ENCODE measurements at regions not wholly inside any gene's neighbourhood (a gene's known extent, or its start where the extent isn't known, plus 50 kb on each side); places are given as distances from the start of the nearest gene placed in this dataset.

DNA sequence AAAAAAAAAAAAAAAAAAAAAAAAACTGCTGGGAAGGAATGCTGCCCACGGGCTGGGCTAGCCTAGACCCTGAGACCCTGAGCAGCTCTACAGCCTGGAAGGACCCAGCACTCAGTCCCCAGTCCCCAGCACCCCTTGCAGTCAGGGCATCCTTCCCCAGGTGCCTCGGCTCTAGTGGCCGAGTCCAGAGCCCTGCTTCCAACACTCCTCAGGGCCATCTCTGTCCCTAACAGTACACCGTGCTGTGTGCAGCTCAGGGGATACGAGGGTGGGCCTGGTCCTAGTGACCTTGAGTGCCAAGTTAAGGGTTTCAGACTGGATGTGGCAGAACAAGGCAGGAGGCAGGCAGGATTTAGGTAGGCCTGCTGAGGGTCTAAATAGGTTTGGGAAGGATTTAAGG lies 50.2 kb upstream of the LRP8 start:
- no peak for DNase-seq (ENCODE audit: low spot score)

DNA sequence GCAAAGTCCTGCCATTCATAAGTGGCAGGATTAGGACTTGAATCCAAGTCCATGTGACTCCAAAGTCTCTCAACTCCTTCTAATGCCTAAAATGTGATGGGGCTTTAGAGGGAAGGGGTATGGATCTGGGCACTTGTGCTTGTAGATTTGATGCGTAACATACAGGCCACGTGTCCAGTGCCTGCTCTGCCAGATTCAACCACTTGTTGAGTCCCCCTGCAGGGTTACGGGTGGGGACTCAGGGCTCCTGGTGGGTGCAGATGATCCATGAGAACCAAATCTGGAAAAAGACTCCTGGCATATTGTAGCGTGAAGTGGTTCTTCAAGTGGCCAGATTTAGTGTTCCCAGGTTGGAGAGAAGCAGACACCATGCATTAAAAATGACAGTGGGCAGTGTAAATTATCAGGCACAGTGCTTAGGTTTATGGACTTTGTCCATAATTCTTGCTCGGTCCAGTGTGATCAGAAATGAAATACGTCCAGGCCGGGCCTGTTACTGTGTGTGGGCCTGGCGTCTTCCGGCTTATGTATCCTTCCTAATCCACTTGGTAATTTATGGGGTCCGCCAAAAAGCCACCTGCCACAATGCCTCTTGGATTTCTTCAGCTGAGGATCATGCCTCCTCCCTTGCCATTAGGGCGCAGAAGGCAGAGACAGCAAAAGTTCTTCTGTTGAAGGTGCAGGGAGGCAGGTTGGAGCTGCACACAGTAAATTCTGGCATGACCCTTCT lies 51.2 kb upstream of the LRP8 start:
- no peak for DNase-seq (ENCODE audit: low spot score)

GRCh38 chr1:53379662-53380002 lies 51.8 kb upstream of the LRP8 start:
- DNase-seq (ENCODE audit: low spot score) = no peak

DNA sequence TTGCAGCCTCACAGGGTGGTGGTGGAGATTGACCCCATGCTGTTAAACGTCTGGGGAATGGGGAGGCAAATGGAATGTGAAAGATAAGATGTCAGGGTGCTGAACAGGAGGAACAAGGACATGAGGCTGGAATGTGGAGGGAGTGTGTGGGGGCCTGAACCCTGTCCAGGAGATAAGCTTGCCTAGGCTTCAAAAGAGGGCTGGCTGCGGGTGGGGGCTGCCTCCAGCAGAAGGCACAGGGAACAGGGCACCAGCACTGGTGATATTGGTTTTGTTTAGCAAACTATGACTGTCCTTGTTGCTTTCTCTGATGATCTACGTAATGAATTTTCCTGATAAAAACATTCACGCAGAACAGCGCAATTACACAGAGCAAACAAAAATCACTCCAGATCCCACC lies 52.4 kb upstream of the LRP8 start:
- DNase-seq (ENCODE audit: low spot score) = no peak

GRCh38 chr1:53381790-53382401 lies 54.0 kb upstream of the LRP8 start:
- DNase-seq (ENCODE audit: low spot score) = no peak

DNA sequence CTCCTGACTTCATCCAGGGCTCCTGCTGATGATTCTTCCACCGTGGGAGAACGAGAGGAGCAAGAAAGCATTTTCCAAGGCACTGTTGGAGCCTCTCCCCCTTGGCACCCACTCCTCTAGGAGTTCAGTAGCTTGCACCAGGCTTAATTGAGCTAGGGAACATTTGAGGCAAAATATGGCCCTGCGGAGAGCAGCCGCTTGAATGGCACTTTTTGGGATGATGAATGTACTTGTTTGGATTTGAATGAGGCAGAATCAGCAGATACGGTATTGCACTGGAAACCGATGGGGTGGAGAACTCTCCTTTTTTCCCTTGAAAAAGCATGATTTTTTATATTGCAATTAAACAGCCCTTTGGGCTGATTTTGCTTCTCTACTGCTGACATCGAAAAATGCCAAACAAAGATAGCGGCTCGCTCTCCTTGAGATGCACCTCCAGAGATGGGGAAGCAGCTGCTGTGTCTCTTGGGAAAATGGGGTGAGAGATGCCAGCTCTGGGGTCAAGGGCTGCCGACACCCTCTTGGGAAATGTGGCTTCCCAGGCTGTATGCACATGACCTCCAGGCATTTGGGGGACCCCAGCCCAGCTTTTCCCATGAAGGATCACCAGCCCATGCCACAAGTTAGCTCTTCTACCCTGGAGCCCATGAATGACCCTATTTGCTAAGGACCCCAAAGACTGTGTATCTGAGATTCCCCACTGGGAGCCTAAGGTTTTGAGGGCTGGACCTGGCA lies 55.4 kb upstream of the LRP8 start:
- DNase-seq (ENCODE audit: low spot score) = no peak

- no peak for DNase-seq (ENCODE audit: low spot score)
Observed at GRCh38 chr1:53384796-53385195, 56.9 kb upstream of the LRP8 start.

GRCh38 chr1:53385276-53386225 lies 57.7 kb upstream of the LRP8 start:
- DNase-seq (ENCODE audit: low spot score) = no peak

GRCh38 chr1:53388963-53389362 lies 61.1 kb upstream of the LRP8 start:
- DNase-seq (ENCODE audit: low spot score) = no peak

- no peak for DNase-seq (ENCODE audit: low spot score)
Observed at GRCh38 chr1:53390261-53390660, 62.4 kb upstream of the LRP8 start.

- no peak for DNase-seq (ENCODE audit: low spot score)
Observed at GRCh38 chr1:53390736-53391135, 62.9 kb upstream of the LRP8 start.

DNA sequence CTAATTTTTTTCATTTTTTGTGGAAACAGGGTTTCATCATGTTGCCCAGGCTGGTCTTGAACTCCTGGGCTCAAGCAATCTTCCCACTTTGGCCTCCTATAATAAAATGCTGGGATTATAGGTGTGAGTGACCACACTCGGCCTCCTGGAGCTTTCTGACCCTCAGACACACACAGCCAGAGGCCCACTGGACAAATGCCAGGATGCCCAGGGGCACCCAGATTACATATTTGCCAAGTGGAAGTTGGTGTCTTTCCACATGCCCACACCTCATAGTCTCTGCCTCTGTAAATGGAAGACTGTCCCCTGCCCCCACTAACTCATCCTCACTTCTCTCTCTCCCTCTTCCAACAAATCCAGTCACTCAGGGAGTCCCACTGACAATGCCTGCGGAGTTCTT lies 63.4 kb upstream of the LRP8 start:
- no peak for DNase-seq (ENCODE audit: low spot score)

DNA sequence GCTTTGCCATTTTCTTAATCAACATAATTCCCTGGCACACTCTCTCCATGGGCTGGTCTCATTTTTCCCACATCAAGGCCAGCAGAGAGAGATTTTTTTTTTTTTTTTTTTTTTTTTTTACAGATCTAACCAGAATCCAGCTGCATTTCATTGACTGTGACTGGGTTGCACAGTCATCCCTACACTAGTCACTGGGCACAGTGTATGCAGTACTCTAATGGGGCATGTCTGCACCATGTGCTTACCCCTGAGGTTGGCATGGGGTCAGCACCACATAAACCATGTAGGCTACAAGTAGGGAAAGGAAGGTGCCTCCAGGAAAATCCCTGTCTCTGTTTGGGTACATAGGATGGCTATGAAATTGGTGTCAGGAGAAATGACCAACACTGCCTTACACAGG lies 64.1 kb upstream of the LRP8 start:
- no peak for DNase-seq (ENCODE audit: low spot score)

DNA sequence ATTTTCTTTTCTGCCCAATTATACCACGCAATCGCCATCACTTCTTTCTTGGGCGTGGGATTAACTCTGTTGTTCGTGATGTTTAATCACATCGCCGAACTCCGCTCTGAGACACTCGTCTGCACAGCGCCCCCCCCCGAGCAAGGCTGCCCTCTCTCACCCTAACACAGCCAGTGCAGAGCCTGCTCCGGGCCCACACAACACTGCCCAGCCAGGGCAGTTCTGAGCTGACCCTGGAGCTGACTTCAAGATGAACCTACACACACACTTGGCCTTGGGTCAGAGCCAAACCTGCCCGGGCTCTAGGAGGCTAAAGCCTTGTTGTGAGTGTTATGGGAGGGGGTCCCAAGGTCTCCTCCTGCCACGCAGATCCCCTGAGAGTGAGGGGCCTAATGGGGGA lies 64.6 kb upstream of the LRP8 start:
- no peak for DNase-seq (ENCODE audit: low spot score)

- peak; percentile 64 for DNase-seq (ENCODE audit: low spot score)
Observed at GRCh38 chr1:53393325-53393792, 65.5 kb upstream of the LRP8 start.

- no peak for DNase-seq (ENCODE audit: low spot score)
Observed at GRCh38 chr1:53394306-53394705, 64.9 kb upstream of the DMRTB1 start.

GRCh38 chr1:53395671-53396215 lies 63.5 kb upstream of the DMRTB1 start:
- DNase-seq (ENCODE audit: low spot score) = no peak

DNA sequence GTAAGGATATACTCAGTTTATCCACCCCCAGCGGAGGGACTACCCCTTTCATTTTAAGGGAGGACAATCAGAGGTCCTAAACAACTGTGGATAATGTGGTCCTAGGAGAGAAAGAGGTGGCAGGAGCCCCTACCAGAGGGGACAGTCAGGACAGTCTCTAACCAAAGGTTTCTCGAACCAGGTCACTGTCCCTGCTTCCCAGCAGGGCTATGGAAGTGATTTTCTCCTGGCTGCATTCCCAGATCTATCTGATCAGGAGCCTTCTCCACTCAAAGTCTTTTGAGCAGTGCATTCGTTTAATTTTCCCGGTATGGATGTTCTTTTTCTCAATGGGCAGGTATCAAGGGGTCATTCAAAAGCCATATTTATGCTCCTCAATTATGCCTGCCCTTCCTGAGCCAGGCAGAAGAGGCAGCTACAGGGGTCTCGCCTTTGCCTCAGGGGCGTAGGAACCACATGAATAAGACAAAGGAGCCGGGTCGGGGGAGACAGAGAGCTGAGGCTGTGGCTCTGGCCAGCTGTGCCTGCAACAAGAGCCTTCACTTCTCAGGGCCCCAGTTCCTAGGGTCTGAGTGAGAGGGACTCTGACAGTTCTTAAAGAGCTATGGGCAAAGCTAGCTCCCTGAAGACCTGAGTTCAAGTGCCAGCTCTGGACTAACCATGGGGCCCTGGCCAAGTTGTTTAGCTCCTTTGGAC lies 62.5 kb upstream of the DMRTB1 start:
- DNase-seq (ENCODE audit: low spot score) = no peak

- no peak for DNase-seq (ENCODE audit: low spot score)
Observed at GRCh38 chr1:53398091-53398490, 61.1 kb upstream of the DMRTB1 start.

- DNase-seq (ENCODE audit: low spot score) = no peak
Observed at GRCh38 chr1:53398576-53399365, 60.4 kb upstream of the DMRTB1 start.
